GM21381 (cell line): ENCODE measurements at regions not wholly inside any gene's neighbourhood (a gene's known extent, or its start where the extent isn't known, plus 50 kb on each side); places are given as distances from the start of the nearest gene placed in this dataset.

Experiments
- ATAC-seq: cut with Tn5 transposase; IDR thresholded peaks from one replicate; pipeline ENCODE4 v1.9.1; 2021; ENCODE audit warnings: mild to moderate bottlenecking, moderate library complexity; ENCODE audit not compliant: unreplicated experiment

DNA sequence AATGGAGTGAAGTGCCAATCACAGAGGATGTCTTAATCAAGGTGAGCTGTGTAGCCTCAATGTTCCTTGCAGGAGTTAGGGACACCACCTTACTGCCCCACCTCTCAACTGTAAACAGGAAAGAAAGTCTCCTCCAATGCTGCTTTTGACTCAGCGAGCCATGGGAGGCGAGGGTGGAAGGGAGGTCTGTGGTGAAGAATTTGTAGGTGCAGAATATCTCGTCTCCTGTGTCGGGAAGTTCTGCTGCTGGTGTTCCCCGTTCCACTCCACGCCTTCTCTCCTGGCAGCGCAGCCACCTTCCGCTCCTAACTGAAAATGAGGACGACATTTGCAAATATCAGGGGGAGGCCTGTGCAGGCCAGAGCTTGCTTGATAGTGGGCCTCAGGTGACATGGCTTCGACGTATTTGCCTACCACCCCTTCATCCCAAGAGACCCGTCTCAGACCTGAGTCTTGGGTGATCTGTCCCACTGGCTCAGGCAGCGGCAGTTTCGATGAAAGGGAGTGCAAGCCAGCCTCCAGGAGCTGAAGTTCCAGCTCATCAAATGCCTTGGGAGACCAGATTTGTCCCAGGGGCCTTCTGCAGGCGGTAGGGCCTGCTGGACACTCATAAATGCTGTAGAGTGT is 368.3 kb upstream of the C1orf174 start:
- ATAC-seq: no peak

DNA sequence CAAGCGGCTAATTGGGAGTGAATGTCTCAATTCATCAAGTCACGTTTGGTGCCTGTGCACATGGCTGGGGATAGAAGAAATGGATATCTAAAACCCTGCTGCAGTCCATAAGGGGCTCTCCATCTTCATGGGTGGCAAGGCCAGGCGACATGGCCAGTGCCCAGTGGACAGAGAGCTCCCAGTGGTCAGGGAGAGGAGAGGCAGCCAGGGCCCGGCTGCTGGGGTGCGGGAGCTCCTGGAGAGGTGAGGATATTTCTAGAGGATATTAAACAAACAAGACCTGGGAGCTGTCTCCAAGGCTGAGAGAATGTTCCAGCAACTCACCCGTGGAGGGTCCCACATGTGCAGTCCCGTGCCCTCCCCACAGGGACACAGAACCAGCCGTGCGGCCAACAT is 368.8 kb upstream of the C1orf174 start:
- no peak for ATAC-seq

DNA sequence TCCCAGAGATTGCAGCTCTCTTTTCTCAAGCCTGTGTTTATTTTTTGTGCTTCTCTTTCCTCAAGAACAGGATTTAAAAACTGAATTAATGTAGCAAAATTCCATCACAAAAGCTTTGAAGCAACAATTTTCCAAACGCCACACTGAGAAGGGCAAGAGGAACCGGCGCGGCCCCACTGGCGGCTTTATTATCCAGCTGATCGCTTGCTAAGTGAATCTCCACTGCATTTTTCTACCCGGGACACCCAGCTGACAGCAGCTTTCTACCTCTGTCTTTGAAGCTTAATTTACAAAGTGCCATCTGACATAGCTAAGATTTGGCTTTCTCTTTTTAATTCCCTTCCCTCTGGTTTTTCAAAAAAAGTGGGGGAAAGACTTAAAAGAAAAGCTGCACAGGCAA is 369.3 kb upstream of the C1orf174 start:
- ATAC-seq: no peak

DNA sequence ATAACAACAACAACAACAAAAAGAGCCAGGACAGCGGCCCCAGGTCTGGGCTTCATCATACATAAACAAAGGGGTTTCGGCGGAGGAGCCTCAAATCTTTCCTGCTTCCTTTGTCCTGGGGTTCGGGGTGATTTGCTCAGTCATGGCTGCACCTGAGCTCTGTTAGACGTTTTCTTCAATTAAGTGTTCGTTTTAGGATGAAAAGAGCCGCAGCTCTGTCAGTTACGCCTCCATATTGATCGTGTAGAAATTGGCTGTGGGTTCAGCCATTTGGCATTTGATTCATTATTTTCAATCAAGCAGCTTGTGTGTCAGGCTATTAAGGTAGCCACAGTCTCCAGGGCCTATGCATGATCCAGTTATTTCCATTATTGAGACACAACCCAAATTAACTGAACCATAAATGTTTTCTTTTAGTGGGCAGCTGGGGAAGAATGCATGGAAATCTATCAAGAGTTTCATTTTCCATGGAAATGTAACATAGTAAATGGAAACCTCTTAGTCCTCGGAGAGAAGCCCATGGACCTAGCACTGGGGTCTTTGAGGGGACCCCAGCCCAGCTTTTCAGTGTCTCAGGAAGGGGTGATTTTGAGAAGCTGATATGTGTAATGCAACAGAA is 370.0 kb upstream of the C1orf174 start:
- ATAC-seq: no peak

DNA sequence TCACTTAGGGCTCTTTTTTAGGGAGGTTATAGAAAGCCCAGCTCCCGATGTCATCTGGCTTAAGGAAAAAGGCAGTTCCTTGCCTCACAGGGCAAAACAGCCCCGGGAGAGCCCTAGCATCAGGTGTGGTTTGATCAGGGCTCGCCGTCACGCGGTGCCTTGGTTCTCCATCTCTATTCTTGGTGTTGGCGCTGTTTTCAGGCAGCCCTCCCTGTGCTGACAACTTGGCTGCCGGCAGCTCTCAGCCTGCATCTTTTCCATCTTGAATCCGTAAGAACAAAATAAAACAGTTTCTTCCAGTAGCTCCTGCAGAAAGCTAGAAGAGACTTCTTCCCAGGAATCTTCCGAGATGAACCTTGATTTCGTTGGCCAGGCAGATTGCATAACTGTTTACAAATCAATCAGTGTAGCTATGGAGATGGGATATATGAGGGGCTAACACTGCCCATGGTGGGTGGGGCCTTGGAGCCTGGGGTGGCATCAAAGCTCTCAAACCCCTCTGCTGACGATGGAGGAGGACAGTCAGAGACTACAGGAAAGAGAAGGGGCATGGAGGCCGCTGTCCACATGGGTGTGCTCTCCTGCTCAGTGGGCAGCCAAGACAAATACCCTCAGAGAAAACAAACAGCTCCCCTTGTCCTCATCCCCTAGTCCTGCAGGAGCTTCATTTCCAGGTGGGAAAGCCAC is 370.7 kb upstream of the C1orf174 start:
- ATAC-seq: no peak

DNA sequence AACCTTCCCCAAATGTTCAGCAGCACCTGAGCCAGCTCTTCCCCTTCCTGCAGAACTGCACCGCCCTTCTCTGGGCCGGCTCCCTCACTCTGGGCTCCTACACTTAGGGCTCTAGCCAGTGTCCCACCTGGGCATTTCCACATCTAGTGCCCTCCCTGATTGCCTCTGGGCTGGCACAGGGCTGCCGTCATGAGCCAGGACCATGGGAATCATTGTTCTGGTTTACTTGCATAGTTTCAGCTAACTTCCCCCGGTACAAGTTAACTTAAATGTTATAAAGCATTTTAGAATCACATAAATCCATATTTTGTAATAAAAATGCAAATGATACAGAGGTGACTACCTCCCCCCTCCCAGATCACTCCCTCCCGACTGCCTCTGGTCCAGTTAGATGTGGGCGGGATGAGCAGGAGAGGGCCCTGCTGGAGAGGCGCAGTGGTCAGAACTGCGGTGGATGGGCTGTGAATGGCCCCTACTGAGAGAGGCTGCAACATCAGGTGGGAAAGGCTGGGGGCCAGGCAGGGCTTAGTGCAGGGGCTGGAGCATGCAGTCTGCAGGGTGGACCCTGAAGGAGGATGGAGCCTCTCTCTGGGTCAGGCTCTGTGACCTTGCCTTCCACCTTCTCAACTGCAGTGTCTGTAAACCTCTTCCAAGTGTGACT is 371.4 kb upstream of the C1orf174 start:
- no peak for ATAC-seq

DNA sequence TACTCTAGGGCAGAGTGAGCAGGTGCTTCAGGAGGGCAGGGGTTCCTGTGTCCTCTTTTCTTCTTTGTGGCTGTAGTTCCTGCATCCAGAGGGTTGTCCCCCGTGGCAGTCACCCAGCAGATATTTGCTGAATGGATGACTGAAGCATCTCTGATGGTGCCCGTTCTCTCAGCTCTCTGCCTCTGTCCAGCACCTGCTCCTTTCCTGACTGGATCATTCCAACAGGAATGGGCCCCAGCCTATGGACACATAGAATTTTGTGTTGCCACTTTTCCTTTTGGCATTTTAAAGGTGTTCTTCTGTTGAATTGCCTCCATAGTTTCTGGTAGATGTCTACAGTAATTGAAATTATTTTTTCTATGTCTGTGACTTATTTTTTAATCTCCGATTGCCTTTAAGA is 372.5 kb upstream of the C1orf174 start:
- no peak for ATAC-seq

DNA sequence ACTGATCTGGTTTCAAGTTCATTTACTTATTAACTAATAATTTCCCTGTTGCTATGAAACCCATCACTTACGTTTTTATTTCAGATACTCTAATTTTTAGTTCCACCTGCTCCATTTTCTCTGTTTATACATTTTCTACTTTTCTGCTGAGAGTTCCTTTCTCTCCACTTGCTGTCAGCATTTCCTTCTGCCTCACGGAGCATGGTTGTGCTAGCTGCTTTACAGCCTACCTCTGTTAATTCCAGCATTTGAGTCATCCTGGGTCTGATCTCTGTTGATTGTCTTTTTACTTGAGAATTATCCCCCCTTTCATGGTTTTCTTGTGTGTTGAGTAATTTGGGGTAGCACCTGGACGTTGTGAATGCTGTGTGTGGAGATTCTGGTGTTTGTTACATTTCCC is 373.2 kb upstream of the C1orf174 start:
- no peak for ATAC-seq

DNA sequence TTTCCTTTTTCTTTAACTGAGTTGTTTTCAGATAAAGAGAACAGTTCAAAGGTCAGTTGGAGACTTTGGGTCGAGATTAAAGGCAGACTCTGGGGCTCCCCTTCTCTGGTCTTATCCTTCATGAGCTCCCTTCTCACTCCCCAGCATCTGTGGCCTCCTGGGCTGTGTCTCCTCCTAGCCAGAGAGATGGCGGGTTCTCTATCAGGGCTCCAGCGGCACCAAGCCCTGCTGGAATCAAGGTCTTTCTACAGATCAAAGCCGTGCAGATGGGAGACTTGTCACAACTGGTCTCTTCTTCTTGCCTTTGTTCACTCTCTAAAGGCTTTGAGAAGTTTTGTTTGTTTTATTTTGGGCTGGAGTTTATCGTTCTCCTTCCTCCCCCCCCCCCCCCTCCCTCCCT is 373.7 kb upstream of the C1orf174 start:
- ATAC-seq: no peak

DNA sequence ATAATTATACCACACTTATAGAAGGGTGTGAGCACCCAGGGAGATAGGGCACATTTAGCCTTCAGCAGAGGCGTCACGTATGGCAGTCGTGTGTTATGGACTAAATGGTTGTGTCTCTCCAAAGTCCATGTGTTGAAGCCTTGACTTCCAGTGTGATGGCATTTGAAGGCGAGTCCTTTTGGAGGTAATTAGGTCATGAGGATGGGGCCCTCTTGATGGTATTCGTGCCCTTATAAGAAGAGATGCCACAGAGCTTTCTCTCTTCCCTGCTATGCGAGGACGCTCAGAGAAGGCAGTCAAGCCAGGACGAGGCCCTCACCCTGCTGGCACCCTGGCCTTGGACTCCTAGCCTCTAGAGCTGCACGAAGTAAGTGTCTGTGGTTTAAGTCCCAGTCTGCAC is 375.0 kb upstream of the C1orf174 start:
- ATAC-seq: no peak

DNA sequence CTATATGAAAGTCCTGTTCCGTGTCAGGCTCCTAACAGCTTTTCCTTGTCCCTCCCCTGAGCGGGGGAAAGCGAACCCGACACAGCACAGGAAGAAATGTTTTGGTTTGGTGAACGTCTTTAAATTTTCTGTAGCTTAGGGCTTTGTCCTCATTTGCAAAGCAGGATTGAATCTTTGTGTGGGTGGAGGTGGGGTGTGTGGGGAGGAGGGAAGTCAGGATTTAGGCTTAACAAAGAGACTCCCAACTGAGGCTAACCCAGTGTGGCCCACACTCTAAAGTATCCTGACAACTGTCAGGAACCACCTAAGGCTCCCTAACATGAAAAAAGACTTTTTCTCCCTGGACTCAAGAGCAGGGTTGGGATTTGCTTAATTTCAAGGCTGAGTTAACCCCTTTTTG is 376.2 kb upstream of the C1orf174 start:
- no peak for ATAC-seq

DNA sequence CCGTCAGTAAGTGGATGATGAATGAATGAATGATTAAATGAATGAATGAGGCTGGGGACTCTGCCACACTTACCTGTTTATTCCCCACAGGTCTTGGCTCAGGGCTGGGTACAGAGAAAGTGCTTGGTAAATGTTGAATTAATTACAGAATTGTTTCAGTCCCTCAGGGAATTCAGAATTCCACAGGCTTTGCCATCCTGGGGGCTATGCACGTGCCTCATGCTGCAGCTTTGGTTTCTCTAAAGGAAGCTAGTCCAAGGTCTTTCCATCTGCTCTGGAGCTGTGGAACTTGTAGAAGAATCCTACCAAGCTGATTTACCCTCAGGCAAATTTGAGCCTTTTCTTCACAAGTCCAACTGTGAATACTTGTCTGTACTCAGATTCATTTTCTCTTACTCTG is 376.8 kb upstream of the AJAP1 start:
- no peak for ATAC-seq

DNA sequence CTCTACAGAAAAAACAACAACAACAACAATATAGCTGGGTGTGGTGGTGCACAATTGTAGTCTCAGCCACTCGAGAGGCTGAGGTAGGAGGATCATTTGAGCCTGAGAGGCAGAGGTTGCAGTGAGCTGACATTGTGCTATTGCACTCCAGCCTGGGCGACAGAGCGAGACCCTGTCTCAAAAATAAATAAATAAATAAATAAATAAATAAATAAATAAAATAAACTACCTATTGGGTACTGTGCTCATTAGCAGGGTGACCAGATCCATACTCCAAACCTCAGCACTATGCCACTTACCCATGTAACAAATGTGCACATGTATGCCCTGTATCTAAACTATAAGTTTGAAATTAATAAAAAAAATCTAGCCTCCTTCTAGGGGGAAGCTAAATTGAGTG is 369.4 kb upstream of the AJAP1 start:
- ATAC-seq: no peak

DNA sequence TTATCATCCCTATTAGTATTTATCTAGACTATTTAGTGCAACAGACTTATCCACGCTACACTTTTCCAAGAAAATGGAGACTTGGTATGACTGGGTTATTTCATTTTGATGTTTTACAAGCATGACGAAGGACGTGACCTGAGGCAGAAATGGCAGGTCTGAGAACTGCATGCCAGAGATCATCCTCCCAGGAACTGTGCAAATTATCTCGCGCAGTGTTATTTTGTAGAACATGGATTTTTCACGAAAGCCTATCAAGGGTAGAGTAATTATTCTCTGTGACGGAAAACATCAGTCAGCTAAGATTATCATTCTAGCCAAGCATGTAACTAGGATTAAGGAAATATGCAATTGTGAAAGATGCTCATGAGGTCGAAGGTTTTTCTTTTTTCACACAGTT is 361.5 kb upstream of the AJAP1 start:
- no peak for ATAC-seq

DNA sequence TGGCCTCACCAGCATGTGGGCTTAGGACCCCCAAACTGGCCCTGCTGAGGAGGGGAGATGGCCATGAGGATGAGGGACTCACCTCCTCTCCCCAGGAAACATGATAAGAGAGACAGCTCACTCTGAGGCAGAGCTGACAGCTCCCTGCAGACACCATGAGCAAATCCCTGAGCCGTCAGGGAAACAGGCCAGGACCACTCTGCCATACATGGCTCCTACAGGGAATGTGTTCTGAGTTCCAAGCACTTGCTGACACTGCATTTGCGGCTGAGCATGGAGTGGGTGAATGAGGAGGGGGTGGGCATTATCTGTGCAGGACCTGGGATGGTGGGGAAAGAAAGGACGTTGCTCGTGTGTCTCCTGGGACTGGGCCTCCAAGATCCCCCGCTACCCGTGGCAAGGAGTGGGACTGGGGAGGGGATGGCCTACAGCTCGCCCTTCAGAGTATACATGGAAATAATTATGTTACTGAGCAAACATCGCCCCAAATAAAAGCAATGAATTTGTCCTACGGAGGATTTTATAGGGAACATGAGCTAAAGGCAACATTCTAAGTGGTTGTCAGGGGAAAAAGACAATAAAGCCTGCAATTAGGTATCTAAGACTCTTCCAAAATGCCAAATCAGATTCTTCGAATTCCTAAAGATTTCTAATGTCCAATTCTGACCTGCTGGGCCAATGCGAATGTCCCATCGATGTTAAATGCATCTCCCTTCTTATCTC is 355.9 kb upstream of the AJAP1 start:
- no peak for ATAC-seq

DNA sequence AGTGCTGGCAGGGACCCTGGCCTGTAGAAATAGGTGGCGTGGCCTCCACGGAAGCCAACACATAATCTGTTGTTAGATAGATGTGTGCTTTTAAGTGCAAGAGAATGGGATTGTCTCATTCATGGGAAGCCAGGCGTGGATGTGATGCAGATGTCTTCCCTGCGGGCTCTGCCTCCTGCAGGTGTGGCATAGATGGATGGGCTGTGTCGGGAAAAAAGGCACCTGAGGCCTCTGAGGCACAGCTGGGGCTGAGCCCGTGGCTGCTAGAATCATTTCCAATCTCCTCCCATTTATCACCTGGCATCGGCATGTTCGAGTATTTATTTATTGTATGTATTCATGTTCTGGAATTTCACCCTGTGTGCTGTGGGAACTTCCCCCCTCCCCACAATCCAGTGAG is 353.4 kb upstream of the AJAP1 start:
- no peak for ATAC-seq

DNA sequence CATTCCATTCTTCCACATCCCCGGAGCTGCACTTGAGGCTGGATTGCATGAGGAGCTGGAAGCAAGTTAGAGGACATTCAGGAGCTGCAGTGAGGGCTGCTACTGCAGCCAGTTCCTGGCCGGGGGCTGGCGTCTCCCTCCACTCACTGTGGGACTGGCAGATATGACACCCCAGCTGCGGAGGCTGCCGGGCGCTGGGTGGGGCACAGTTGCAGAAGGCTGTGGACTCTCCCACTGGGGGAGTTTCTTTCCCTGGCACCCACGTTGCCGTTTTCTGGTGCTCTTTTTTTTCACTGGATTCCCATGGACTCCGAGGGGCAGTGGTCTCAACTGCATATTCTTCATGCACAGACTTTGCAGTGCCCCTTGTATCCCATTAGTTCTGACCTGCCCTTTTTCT is 351.1 kb upstream of the AJAP1 start:
- ATAC-seq: no peak

DNA sequence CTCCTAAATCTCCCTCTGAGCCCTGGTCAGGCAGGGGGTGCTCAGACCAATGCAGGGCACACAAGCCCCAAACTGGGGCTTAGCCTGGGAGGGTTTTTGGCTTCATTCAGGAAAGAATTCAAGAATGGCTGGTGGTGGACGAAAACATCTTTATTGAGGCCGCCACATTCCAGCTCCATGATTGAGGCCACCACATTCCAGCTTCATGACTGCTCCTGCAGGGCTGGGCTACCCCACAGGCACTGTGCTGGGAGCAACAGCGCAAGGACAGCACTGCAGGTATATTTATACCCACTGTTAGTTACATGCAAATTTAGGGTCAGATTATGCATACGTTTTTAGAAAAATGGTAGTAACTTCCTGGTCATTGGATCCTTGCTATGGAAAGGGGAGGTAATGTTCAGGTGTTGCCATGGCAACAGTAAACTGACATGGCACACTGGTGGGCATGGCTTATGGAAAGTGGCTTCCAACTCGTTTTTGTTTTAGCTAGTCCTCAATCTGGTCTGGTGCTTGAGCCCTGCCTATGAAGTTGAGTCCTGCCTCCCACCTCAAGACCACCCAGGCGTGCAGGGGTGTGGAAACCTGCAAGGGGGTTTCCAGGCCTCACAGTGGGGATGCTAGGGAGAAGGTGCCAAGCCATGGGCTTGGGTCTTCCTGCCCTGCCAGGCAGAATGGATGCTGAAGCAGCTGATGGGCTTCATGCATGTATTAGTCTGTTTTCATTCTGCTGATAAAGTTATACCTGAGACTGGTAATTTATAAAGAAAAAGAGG is 348.7 kb upstream of the AJAP1 start:
- ATAC-seq: no peak

DNA sequence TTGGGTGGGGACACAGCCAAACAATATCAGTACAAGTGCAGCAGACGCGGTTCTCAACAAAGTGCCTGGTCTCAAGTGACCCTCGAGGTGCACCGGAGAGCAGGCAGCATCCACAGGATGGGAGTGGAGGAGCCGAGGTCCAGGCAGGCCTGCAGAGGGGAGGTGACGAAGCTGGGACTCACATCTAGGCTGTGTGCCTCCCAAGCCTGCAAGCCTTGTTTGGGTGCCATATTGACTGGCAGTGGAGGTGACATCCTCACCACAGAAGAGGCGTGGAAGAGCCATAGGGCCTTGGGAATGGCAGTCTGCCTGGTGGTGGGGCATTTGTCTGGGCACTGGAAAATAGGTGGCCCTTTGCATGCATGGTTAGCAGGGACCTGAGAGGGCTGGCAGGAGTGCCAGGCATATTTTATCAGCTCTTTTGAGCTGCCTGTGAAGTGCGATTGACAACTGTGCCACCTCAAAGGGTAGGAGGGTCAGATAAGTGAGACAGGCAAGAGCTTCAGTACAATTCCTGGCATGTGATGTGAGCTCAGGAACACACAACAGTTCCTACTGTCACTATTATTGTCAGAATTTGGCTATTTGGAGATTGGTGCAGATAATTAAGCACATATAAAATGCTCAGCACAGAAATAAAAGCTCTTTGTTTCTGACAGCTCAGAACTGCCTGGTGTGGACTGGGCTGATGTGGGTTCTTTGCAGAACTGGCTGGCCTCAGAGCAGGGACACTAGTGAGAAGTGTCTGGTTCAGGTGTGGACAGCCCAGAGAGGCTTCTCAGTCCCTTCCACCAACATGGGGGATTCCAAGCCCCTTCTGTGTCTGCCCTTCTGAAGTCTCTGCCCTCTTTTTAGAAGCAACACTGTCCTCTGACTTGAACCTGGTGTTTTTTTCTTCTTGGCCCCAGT is 347.6 kb upstream of the AJAP1 start:
- no peak for ATAC-seq

DNA sequence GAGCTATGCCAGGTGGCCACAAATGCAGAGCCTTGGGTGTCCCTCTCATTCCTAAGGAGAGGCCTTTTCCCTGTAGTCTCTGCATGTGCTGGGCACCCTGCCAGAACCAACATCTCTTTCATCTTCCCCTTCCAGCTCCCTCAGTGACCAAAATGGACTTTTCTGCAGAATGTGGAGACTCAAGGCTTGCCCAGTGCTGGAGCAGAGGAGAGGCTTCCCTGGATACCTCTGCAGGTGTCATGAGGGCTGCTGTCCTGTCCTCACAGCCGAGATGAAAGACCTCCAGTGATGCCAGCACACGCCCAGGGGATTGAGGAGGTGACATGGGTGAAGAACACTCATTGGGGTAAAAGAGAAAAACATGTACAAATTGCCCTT is 347.0 kb upstream of the AJAP1 start:
- no peak for ATAC-seq
